SK-N-SH (cell line): ENCODE measurements at regions not wholly inside any gene's neighbourhood (a gene's known extent, or its start where the extent isn't known, plus 50 kb on each side); places are given as distances from the start of the nearest gene placed in this dataset.

Experiments used
- CTCF ChIA-PET: fragments of 300-600, 350-600 bp; formaldehyde crosslinking; extraction: SDS; loops from one replicate; lab custom pipeline; 2021; lab: Yijun Ruan, JAX
- POLR2A ChIA-PET: fragments of 350-600 bp; sonication (Branson Sonifier 250); formaldehyde crosslinking; extraction: SDS; loops from one replicate; lab custom pipeline; 2020; ENCODE audit warnings: antibody characterized with exemption, inconsistent platforms; lab: Yijun Ruan, JAX
- DNase-seq: peaks from one replicate; pipeline ENCODE4 v3.0.0; 2012
- H2AFZ ChIP-seq: fragments of 200-600 bp; sonication (generic); 2 replicates; pipeline ENCODE4 v1.8.1; 2016; ENCODE audit warnings: antibody characterized with exemption, mild to moderate bottlenecking, low read depth
- H3F3A ChIP-seq: fragments of 200-600 bp; sonication (generic); replicated peaks from 2 replicates; pipeline ENCODE3; 2016; ENCODE audit warnings: antibody characterized with exemption, mild to moderate bottlenecking; ENCODE audit not compliant: insufficient read depth
- H3K27ac ChIP-seq, 2 experiments: fragments of 200-500 bp in 1 of 2; fragments of 200-600 bp in 1 of 2; sonication (Bioruptor generic) in 1 of 2; sonication (generic), shearing (Covaris generic) in 1 of 2; 2 replicates each; pipeline versions ENCODE4 v1.5.1 to v1.6.1; 2014 to 2016; ENCODE audit warnings: low read depth in 2 of 2, inconsistent platforms in 1 of 2, low read length in 1 of 2, mild to moderate bottlenecking in 1 of 2, mixed read lengths in 1 of 2
- H3K27me3 ChIP-seq: fragments of 200-600 bp; sonication (generic), shearing (Covaris generic); 2 replicates; pipeline ENCODE4 v1.6.1; 2016; ENCODE audit warnings: mixed run types; ENCODE audit not compliant: insufficient read depth
- H3K36me3 ChIP-seq, 2 experiments: fragments of 200-500 bp in 1 of 2; fragments of 200-600 bp in 1 of 2; sonication (Bioruptor generic) in 1 of 2; sonication (generic) in 1 of 2; replicated peaks in 1 of 2; 2 replicates each; pipeline versions ENCODE3 to v1.5.1; 2014 to 2016; ENCODE audit warnings: low read length in 1 of 2, mild to moderate bottlenecking in 1 of 2; ENCODE audit not compliant: insufficient read depth in 2 of 2, control insufficient read depth in 1 of 2
- H3K4me1 ChIP-seq, 2 experiments: fragments of 200-500 bp in 1 of 2; fragments of 200-600 bp in 1 of 2; sonication (Bioruptor generic) in 1 of 2; sonication (generic), shearing (Covaris generic) in 1 of 2; 2 replicates each; pipeline versions ENCODE4 v1.5.1 to v1.6.1; 2014 to 2016; ENCODE audit warnings: low read depth in 1 of 2, low read length in 1 of 2, mixed run types in 1 of 2; ENCODE audit not compliant: insufficient read depth in 2 of 2, control insufficient read depth in 1 of 2
- H3K4me2 ChIP-seq: fragments of 200-600 bp; sonication (generic), shearing (Covaris generic); 2 replicates; pipeline ENCODE4 v1.6.1; 2017; ENCODE audit warnings: mixed run types
- H3K4me3 ChIP-seq, 2 experiments: fragments of 200-500 bp in 1 of 2; fragments of 200-600 bp in 1 of 2; sonication (Bioruptor generic) in 1 of 2; sonication (generic), shearing (Covaris generic) in 1 of 2; 2 replicates each; pipeline versions ENCODE4 v1.5.1 to v1.8.1; 2014 to 2016; ENCODE audit warnings: low read depth in 2 of 2, inconsistent platforms in 1 of 2, low read length in 1 of 2, mild to moderate bottlenecking in 1 of 2, mixed read lengths in 1 of 2, moderate library complexity in 1 of 2
- H3K79me2 ChIP-seq: fragments of 200-600 bp; sonication (generic); 2 replicates; pipeline ENCODE4 v1.8.1; 2017; ENCODE audit warnings: mild to moderate bottlenecking; ENCODE audit not compliant: insufficient read depth
- H3K9ac ChIP-seq: fragments of 200-600 bp; sonication (generic); 2 replicates; pipeline ENCODE4 v1.6.1; 2017; ENCODE audit warnings: mixed run types
- H3K9me2 ChIP-seq: fragments of 200-600 bp; sonication (generic); 2 replicates; pipeline ENCODE4 v1.6.1; 2017; ENCODE audit warnings: mixed run types
- H3K9me3 ChIP-seq: fragments of 200-600 bp; sonication (generic); 2 replicates; pipeline ENCODE4 v1.6.1; 2017; ENCODE audit warnings: mixed run types, mild to moderate bottlenecking, moderate library complexity
- H4K20me1 ChIP-seq: fragments of 200-600 bp; sonication (generic); 2 replicates; pipeline ENCODE4 v1.6.1; 2017; ENCODE audit warnings: mild to moderate bottlenecking, mixed run types; ENCODE audit not compliant: insufficient read depth
- ELF1 ChIP-seq: IDR thresholded peaks from 2 replicates; pipeline ENCODE4 v1.4.0; 2012
- EP300 ChIP-seq, 2 experiments: IDR thresholded peaks; 2 replicates each; pipeline versions ENCODE4 v1.4.0 to v1.6.1; 2012; ENCODE audit warnings: borderline replicate concordance in 1 of 2, low read depth in 1 of 2, low read length in 1 of 2
- EZH2phosphoT487 ChIP-seq: fragments of 200-600 bp; sonication (generic); IDR thresholded peaks from 2 replicates; pipeline ENCODE4 v1.6.1; 2017; ENCODE audit warnings: low read depth, mixed run types, mild to moderate bottlenecking, antibody characterized with exemption, moderate library complexity, borderline replicate concordance
- FOSL2 ChIP-seq: IDR thresholded peaks from 2 replicates; pipeline ENCODE4 v1.4.0; 2012; ENCODE audit warnings: low read depth, mild to moderate bottlenecking, moderate library complexity, borderline replicate concordance
- FOXJ3 ChIP-seq: sonication (generic); formaldehyde crosslinking; IDR thresholded peaks from 2 replicates; pipeline ENCODE4 v1.5.1; 2020; ENCODE audit warnings: mild to moderate bottlenecking, missing genetic modification reagents
- FOXM1 ChIP-seq: IDR thresholded peaks from 2 replicates; pipeline ENCODE4 v1.4.0; 2012; ENCODE audit warnings: low read depth, mild to moderate bottlenecking
- GABPA ChIP-seq: IDR thresholded peaks from 2 replicates; pipeline ENCODE4 v1.4.0; 2012; ENCODE audit warnings: low read depth, mild to moderate bottlenecking
- JUND ChIP-seq: IDR thresholded peaks from 2 replicates; pipeline ENCODE4 v1.4.0; 2012
- MEF2A ChIP-seq: IDR thresholded peaks from 2 replicates; pipeline ENCODE4 v1.4.0; 2012; ENCODE audit warnings: low read depth, borderline replicate concordance
- MXI1 ChIP-seq: IDR thresholded peaks from 2 replicates; pipeline ENCODE4 v1.6.1; 2012; ENCODE audit warnings: mild to moderate bottlenecking, low read depth, low read length, improper control_type of control experiment
- NFIC ChIP-seq: IDR thresholded peaks from 2 replicates; pipeline ENCODE4 v1.4.0; 2012; ENCODE audit warnings: borderline replicate concordance
- POLR2AphosphoS5 ChIP-seq: IDR thresholded peaks from 2 replicates; pipeline ENCODE4 v1.6.1; 2012; ENCODE audit warnings: low read depth, low read length
- RXRA ChIP-seq: IDR thresholded peaks from 2 replicates; pipeline ENCODE4 v1.4.0; 2012; ENCODE audit warnings: low read depth, mild to moderate bottlenecking, borderline replicate concordance
- SIN3A ChIP-seq: IDR thresholded peaks from 2 replicates; pipeline ENCODE4 v1.6.1; 2012; ENCODE audit warnings: low read depth, mild to moderate bottlenecking, low read length, moderate library complexity, borderline replicate concordance
- SMC3 ChIP-seq: IDR thresholded peaks from 2 replicates; pipeline ENCODE4 v1.6.1; 2012; ENCODE audit warnings: low read depth, low read length, improper control_type of control experiment
- ZBTB33 ChIP-seq: IDR thresholded peaks from 2 replicates; pipeline ENCODE4 v1.4.0; 2012; ENCODE audit warnings: low read depth, borderline replicate concordance
- WGBS: methylation state at CpG from one replicate; pipeline ENCODE4 v1.1.6; 2017; ENCODE audit warnings: low lambda C conversion rate; 5-methylcytosine and 5-hydroxymethylcytosine counted together
- TF ChIP-seq, protein P1 (sequence below): IDR thresholded peaks from 2 replicates; pipeline ENCODE4 v1.6.1; 2012; ENCODE audit warnings: mild to moderate bottlenecking, low read depth, low read length, moderate library complexity
- TF ChIP-seq, protein P2 (sequence below): IDR thresholded peaks from 2 replicates; pipeline ENCODE4 v1.4.0; 2012; ENCODE audit warnings: low read depth
- TF ChIP-seq, protein P3 (sequence below): fragments of 150-350 bp; IDR thresholded peaks from 2 replicates; pipeline ENCODE4 v1.6.1; 2017; ENCODE audit warnings: antibody characterized with exemption, low read length, low read depth, borderline replicate concordance
- TF ChIP-seq, protein P4 (sequence below): IDR thresholded peaks from 2 replicates; pipeline ENCODE4 v1.4.0; 2012; ENCODE audit warnings: low read depth, borderline replicate concordance

DNA sequence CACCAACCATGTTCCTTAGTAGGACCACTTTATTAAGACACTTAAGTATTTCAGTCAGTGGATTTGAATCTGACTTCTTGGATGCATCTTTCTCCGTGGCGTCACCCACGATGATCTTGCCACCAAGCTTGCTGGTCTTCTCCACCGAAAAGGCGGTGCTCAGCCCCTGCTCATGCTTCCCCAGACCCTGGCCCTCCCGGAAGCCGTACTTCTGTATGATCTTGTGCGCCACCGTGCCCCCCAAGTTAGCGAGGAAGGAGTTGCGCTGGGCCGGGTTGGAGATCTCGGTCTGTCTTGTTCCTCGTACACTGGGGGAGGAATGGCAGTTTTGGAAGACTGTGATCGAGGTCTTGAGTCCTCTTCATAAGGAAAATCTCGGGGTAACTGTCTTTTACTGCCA lies 213.4 kb upstream of the NANOGP8 start:
- POLR2A ChIA-PET = no interaction called here
- Histone ChIP-seq H3K9me2 (no peaks in the 10 kb centered on the region), H3K9ac (no peak overlapping the region), H3K4me3 (no peak overlapping the region; a peak in 1 of 4 replicates), H4K20me1 (no peaks in the 10 kb centered on the region), H3K79me2 (no peaks in the 10 kb centered on the region), H2AFZ (no peak overlapping the region), H3K4me2 (no peak overlapping the region), H3F3A (peaks cover 5% of the 10 kb centered on the region), H3K36me3 (no peaks in the 10 kb centered on the region), H3K4me1 (peaks cover under 1 to 3% of the 10 kb centered on the region in 2 experiments; a peak in 3 of 4 replicates), H3K27ac (no peak overlapping the region), H3K27me3 (no peaks in the 10 kb centered on the region)
- TF ChIP-seq MXI1 (no peak), GABPA (no peak), MEF2A (no peak), FOXJ3 (CRISPR knock-in tag) (no peak), ZBTB33 (no peak), EZH2phosphoT487 (no peak), SIN3A (no peak), FOSL2 (no peak), ELF1 (no peak), NFIC (no peak), SMC3 (no peak), FOXM1 (no peak), RXRA (no peak), POLR2AphosphoS5 (no peak), JUND (no peak), EP300 (IDR thresholded peaks at IDR 0.05; ENCODE audit: borderline replicate concordance in 1 of 2, low read depth in 1 of 2, low read length in 1 of 2) (no peak)
- TF ChIP-seq, protein P1, sequence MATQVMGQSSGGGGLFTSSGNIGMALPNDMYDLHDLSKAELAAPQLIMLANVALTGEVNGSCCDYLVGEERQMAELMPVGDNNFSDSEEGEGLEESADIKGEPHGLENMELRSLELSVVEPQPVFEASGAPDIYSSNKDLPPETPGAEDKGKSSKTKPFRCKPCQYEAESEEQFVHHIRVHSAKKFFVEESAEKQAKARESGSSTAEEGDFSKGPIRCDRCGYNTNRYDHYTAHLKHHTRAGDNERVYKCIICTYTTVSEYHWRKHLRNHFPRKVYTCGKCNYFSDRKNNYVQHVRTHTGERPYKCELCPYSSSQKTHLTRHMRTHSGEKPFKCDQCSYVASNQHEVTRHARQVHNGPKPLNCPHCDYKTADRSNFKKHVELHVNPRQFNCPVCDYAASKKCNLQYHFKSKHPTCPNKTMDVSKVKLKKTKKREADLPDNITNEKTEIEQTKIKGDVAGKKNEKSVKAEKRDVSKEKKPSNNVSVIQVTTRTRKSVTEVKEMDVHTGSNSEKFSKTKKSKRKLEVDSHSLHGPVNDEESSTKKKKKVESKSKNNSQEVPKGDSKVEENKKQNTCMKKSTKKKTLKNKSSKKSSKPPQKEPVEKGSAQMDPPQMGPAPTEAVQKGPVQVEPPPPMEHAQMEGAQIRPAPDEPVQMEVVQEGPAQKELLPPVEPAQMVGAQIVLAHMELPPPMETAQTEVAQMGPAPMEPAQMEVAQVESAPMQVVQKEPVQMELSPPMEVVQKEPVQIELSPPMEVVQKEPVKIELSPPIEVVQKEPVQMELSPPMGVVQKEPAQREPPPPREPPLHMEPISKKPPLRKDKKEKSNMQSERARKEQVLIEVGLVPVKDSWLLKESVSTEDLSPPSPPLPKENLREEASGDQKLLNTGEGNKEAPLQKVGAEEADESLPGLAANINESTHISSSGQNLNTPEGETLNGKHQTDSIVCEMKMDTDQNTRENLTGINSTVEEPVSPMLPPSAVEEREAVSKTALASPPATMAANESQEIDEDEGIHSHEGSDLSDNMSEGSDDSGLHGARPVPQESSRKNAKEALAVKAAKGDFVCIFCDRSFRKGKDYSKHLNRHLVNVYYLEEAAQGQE = no peak
- TF ChIP-seq, protein P2, sequence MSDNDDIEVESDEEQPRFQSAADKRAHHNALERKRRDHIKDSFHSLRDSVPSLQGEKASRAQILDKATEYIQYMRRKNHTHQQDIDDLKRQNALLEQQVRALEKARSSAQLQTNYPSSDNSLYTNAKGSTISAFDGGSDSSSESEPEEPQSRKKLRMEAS = no peak
- TF ChIP-seq, protein P3, sequence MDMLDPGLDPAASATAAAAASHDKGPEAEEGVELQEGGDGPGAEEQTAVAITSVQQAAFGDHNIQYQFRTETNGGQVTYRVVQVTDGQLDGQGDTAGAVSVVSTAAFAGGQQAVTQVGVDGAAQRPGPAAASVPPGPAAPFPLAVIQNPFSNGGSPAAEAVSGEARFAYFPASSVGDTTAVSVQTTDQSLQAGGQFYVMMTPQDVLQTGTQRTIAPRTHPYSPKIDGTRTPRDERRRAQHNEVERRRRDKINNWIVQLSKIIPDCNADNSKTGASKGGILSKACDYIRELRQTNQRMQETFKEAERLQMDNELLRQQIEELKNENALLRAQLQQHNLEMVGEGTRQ = no peak
- TF ChIP-seq, protein P4, sequence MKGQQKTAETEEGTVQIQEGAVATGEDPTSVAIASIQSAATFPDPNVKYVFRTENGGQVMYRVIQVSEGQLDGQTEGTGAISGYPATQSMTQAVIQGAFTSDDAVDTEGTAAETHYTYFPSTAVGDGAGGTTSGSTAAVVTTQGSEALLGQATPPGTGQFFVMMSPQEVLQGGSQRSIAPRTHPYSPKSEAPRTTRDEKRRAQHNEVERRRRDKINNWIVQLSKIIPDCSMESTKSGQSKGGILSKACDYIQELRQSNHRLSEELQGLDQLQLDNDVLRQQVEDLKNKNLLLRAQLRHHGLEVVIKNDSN = no peak
- TF ChIP-seq, all 33 proteins: peak for 0
- no peak for DNase-seq
- CTCF ChIA-PET = interaction anchor here (0.7 to 3.2 kb wide), 2 partner anchors 10 to 146 kb away, joined by 3 to 9 read pairs; no protein-coding TSS in a partner anchor
- 86% methylated on average over 16 of the region's 16 CpGs for WGBS
- no peaks in the 10 kb centered on the region for H3K9me3 ChIP-seq
